HG03280 (cell line): ENCODE measurements at regions not wholly inside any gene's neighbourhood (a gene's known extent, or its start where the extent isn't known, plus 50 kb on each side); places are given as distances from the start of the nearest gene placed in this dataset.
A peak's percentile ranks its signal among the peaks of the same experiment; 100 is the strongest.
"Not testable (repeated sequence)": the region's sequence is repeated elsewhere in the genome, so short reads cannot be mapped to it uniquely, and the experiment has no call there.

Source experiments
- ATAC-seq: cut with Tn5 transposase; IDR thresholded peaks from one replicate; pipeline ENCODE4 v1.9.1; 2021; ENCODE audit warnings: mild to moderate bottlenecking, moderate library complexity; ENCODE audit not compliant: unreplicated experiment

DNA sequence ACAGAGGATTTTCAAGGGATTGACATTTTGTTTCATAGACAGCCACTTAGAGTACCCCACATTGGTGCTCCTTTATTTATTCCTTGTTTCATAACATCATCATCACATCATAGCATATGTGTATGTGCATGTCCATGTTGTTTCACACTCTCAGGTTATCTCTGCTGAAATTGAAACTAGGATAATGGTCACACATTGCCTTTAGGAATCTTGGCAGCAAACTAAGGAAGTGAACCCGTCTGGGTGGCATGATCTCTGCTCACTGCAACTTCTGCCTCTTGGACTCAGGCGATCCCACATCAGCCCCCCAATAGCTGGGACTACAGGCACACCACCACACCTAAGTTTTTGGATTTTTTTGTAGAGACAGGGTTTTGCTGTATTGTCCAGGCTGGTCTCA is 234.2 kb upstream of the ANKRD50 start:
- ATAC-seq = no peak

DNA sequence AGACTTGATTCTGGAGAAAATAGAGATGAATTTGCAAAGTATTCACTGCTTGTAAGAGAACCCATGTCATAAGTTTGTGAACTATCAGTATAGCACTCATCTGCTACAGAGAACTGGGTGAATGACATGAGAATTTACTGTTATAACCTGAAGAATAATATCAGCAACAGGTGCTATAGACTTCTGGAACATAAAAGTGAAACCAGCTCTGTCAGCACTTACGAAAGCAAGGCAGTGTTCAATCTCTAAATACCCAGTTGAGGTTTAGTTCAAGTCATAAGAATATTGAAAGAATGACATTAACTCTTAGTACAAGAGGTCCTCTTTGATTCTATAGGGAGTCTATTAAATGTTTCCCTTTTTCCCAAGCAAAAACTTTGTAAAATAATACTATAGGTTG is 232.9 kb upstream of the ANKRD50 start:
- peak; percentile 68 for ATAC-seq

DNA sequence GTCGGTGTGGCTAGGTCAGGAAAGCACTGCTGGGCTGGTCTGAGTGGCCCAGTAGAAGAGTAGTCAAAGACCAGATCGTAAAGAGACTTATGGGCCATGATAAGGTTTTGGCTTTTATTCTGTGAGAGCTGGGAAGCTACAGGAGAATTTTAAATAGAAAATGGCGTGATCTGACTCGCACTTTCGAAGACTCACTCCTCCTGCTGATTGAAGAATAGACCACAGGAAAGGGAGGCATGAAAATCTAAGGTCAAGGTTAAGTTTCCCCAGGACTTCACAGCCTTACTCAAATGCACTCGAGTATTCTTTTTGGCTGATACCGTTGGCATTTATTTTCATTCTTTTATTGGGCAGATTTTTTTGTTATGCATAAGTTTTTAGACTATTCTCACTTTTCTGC is 231.4 kb upstream of the ANKRD50 start:
- no peak for ATAC-seq

DNA sequence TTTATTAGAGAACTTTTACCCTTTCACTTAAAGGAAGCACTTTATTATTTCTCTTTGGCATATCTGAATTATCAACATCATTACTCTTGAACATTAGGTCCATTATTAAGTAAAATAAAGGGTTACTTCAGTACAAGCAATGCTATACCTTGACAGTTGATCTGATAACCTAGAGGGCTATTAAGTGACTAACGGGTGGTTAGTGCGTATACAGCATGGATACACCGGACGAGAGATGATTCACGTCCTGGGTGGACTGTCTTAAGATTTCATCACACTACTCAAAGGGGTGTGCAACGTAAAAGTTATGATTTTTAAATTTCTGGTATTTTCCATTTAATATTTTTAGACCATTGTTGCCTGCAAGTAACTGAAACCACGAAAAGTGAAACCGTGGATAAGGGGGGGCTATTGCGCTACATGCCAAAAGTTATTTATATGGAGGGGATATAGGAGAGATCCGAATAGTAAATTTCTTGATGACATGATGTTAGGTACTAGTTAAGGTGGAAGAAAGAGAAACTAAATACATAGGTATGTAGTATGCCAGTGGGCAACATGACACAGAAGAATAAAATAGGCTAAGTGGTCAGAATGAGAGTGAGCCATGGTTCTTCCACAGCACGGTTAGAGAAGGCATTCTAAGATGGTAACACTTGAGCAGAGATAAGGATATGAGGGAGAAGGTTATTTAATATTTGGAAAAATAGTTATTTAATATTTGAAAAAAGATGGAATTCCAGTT is 230.8 kb upstream of the ANKRD50 start:
- no peak for ATAC-seq

DNA sequence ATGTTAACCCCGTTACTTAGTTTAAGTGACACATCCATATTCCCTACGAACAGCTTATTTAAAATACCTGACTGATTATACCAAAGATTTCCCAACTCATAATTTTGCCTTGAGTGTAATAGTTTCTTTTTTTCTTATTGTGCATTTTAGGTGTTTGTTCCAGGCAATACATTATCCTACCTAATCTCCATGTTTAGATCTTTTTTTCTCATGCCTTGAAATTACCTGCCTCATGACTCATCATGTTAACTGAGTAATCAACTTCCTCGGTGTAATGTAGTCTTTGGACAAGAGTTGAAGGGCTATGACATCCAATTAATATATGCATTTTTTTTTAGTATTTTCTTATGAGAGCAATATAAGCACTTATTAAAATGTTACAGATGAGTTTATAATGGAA is 228.7 kb upstream of the ANKRD50 start:
- no peak for ATAC-seq

DNA sequence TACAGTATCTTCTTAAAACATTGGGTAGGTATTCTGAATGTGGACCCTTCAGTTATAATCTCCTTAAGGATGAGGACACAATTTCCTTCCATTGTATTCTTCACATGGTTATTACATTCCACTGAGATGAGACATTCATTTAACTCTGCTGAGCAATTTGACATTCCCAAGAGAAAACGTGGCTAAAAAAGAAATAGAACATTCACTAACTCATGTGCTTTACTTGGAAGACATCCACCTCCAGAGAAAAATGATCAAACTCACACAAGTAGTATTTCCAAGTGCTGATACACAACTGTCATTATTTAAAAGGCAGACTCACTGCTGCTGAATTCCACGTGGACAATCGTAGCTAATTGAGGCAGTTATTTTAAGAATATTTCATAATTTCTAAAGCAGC is 227.9 kb upstream of the ANKRD50 start:
- ATAC-seq = no peak

DNA sequence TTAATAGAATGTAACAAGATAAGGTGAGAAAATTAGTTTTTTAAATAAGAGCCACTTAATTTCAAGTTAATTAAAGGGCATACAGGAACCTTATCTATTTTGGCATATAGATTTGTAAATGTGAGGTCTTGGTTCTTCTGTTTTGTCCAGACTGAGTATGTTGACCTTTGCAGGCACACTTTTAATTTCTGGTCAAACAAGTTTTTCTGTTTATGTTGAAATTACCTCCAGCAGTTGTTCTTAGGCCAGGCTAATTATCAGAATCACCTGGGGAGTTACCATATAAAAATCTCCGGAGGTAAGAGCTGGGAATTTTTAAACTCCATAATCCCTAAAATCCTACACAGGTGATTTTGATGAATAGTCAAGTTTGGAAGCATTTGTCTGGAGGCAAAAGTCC is 227.4 kb upstream of the ANKRD50 start:
- ATAC-seq = no peak

DNA sequence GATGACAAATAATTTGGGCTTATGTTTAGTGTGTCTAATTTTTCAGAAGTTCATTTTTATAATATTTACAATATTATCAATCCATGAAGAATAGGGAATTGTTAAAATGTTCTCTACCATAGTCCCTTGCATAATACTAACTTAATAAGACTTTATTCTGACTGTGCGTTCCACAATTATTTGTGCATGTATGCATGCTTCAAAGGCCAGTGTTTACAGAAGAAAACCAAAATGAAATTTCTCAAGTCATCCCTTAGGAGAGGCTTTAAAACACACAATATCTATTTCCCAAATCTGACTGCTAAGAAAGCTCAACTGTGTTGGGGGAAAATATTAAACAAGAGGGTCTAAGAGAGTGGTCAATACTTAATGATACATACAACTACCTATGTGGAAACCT is 226.3 kb upstream of the ANKRD50 start:
- ATAC-seq = no peak

DNA sequence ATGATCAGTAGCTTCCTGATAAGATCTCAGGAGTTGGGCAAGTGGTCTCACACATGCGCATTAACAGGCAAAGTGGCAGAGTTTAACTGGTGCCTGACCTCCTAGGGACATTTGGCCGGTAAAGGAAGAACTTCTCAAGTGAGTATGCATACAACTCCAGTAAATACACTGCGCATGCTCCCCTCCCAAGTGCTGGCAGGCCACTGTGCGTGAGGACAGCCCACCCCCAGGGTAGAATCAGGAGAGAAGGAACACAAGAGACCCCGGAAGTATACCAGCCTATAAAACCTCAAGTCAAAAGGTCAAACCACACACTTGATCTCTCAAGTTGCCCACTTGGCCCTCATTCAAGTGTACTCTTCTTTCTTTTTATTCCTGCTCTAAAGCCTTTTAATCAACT is 225.5 kb upstream of the ANKRD50 start:
- no peak for ATAC-seq

DNA sequence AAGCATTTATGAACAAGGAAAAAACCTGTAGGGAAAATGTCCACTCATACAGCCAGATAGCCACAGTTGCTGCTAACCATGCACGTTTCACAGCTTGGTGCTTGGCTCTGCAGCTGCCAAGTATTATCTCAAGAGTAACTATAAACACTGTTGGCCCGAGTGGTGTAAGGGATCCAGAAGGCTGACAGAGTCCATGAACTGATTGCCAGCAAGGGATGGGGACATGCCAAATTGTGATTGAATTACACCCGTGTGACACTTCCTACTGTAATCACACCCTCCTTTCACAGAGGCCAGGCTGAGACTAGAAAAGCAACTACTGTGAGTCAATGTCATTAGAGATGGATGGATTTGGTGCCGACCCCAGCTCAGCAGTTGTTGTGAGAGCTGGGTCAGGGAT is 223.9 kb upstream of the ANKRD50 start:
- no peak for ATAC-seq

DNA sequence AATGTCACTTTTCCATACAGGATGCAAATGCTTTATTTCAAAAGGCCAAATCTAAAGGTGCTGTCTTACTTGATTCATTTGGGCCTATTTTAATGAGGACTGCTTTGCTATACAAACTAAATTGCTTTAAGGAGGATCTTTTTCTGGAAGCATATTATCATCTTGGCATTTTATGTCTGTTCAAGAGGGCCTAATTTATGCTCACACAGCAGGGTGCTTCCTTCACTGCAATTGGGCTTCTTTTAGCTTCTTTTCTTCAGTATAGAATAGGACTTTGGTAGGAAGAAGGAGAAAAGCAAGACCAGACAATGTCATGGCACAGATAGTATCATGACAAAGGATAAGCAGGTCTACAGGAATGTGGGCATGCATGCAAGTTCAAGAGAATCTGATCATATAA is 222.4 kb upstream of the ANKRD50 start:
- ATAC-seq = no peak

DNA sequence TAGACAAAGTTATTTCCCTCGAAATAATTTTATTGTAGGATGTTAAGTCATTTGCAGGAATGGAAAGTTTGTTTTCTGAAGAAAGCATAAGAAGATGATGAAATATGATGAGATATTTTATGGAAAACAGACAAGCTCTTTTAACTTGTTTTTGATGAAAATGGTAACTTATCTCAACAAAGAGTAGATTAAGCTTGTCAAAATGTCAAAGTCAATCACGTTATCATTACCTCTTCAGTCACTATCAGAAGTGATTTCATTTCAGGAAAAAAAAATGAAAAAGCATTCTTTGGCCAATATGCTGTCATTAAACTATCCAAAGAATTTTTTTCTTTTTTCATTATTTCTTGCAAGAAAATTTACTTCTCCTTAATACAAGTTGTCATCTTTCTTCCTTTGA is 221.0 kb upstream of the ANKRD50 start:
- no peak for ATAC-seq

DNA sequence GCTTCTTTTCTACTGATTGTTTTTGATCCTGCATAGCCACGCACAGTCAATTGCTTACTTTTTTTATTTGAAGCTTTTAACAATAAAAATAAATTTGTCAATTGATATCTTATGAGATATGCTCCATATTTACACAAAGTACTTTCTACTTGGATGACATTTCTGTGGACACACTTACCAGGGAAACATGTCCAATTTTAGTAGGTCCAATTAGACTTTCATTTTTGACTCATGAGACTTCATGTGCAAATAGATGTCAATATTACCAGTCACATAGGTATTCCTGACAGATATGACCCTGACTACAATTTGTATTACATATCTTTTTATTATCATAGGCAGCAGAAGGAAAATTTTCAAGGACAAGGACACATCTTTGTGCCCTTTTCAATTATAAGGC is 219.9 kb upstream of the ANKRD50 start:
- no peak for ATAC-seq

DNA sequence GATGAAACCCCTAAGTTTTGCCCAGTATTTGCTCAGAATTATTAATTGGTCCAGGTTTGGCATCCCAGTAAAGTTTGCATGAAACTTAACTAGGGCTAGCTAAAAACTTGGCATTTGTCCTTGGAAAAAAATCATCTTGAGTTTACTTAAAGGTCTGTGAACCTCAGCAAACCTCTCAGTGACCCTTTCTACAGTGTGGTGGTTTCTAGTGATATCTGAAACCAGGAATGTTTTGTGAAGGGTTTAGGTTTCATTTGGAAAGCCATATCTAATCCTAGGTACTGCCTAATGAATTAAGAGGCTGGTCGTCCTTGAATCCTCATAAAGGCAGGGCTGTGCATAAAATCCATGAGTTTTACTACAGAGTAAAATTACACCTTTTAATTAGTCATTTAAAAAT is 218.5 kb upstream of the ANKRD50 start:
- no peak for ATAC-seq

DNA sequence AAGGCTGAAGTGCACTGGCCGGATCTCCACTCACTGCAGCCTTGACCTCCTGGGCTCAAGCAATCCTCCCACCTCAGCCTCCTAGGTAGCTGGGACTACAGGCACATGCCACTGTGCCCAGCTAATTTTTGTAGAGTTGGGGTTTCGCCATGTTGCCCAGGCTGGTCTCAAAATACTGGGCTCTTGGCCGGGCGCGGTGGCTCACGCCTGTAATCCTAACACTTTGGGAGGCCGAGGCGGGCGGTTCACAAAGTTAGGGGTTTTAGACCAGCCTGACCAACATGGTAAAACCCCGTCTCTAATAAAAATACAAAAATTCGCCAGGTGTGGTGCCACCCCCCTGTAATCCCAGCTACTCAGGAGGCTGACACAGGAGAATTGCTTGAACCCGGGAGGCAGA is 210.2 kb upstream of the ANKRD50 start:
- ATAC-seq = not testable (repeated sequence)

DNA sequence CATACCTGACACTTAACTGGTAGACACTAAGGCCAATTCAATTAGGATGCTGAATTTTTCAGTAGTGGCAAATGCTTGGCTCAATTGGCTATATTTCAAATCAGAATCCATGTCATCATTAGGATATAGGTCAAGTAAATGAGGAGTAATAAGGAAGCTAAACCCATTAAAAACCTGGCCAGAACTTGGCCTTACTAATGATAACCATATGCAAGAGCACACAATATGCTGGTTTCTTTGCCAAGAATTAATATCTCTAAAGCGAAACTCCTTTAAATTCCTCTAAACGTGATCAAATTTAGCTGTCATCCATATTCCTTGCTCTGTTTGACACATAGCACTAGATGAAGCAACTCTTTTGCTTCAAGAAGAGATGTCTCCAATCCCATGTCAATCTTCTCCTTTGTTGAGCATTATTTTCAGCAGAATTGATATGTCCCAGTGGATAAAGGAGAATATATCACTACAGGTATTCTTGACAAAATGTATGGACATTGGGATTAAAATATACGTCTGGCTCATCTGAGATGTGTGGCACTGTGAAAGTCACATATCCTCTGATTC is 206.1 kb upstream of the ANKRD50 start:
- ATAC-seq = no peak

DNA sequence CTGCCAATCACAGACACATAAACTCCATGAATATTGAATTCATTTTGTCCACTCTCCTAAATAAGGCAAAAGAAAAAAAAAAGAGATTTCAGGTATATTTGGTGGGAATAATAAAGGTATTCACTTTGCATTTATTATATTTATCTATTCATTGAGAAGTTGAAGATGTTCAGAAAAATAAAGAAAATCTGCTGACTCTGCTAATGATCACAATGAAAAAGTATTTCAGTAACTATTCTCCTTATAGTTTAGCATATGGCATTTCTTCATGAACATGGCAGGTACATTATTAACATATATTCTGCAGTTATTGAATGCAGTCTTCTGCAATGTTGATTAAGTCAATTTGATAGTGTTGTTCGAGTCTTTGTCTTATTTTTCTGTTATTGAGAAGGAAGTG is 202.5 kb upstream of the ANKRD50 start:
- ATAC-seq = no peak

DNA sequence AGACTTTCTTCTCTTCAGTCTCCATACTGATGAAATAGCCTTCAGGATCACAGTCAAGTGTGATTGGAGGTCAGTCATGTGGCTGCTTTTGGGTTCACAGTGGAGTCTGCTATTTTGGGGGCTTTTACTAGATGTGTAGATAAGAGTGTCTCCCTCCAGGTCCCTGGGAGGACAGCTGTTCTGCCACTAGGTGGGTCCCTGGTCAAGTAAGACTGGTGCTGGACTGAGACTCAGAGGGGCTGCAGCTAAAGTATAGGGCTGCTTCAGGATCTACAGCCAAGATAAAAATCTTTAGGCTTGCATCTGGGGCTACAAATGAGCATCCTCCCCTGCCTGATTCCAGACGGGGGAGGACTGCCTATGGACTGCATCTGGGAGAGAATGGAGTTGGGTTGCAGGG is 200.7 kb upstream of the ANKRD50 start:
- ATAC-seq = no peak

DNA sequence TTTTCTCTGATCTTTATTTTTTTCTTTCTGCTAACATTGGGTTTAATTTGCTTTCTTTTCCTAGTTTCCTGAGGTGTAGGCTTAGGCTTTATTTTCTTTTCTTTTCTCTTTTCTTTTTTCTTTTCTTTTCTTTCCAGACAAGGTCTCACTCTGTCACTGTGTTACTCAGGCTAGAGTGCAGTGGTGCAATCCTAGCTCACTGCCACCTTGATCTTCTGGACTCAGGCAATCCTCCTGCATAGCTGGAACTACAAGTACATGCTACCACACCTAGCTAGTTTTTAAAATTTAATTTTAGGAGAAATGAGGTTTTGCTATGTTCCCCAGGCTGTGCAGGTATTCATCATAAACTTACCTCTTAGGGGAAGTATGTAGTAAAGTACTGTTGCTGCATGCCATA is 197.8 kb upstream of the ANKRD50 start:
- no peak for ATAC-seq

DNA sequence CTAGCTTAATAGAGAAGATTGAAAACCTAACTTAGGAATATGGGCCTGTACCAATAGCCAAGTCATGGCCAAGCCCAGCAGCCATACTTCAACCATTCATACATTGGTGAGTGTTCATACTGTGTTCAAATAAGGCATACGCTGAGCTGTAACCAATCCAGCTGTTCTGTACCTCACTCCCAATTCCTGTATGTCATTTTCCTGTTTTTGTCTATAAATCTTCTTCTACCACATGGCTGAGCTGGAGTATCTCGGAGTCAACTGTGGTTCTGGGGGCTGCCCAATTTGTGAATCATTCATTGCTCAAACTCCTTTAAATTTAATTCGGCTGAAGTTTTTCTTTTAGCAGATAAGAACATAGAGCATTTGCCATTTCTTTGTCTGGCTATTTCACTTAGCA is 195.3 kb upstream of the ANKRD50 start:
- ATAC-seq = no peak

DNA sequence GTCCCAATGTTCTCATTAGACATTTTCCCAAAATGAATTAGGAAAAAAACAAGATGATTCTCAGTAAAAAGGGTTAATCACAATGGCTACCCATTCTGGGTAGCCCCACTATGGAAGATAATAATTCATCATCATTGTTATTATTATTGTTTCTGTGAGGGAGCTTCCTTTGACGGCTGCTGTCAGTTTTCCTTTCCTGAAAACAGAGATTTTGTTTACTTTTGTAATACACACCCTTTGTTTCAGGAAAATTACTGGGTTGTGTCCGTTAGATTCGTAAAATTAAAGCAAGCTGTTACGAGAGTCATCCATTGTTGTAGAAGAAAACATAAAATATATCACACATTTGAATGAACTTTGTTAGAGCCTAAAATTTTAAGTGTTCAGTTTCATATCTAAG is 192.9 kb upstream of the ANKRD50 start:
- no peak for ATAC-seq

DNA sequence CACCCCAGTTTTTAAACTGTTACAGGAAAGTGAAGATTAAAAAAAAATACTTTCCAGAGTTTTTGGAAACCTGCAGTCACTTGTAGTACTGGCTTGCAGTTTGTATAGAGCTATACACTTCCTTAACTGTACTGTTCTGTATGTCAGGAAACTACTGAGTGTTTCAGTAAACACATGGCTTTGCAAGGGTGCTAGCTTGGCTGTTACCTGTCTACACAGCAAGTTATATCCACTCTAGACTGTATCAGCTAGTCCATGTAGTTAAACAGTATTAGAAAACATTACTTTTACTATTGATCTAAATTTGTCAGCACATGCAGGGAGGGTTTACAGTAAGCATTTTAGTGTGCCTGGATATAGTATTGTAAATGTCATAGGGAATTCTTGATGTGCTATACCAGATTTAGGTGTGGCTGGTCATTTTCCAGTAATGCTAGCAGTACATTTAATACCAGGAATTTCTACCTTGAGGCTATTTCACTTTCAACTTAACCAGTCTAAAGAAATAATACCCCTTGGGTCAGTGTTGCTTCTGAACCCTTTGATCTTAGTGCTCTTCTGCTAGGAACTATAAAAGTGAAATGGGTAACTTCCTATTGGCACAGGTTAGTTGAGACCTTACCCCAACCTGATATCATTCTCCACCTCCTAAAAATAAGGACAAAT is 192.3 kb upstream of the ANKRD50 start:
- ATAC-seq = no peak
